ENCODE measurements at regions not wholly inside any gene's neighbourhood (a gene's known extent, or its start where the extent isn't known, plus 50 kb on each side); places are given as distances from the start of the nearest gene placed in this dataset.

DNA sequence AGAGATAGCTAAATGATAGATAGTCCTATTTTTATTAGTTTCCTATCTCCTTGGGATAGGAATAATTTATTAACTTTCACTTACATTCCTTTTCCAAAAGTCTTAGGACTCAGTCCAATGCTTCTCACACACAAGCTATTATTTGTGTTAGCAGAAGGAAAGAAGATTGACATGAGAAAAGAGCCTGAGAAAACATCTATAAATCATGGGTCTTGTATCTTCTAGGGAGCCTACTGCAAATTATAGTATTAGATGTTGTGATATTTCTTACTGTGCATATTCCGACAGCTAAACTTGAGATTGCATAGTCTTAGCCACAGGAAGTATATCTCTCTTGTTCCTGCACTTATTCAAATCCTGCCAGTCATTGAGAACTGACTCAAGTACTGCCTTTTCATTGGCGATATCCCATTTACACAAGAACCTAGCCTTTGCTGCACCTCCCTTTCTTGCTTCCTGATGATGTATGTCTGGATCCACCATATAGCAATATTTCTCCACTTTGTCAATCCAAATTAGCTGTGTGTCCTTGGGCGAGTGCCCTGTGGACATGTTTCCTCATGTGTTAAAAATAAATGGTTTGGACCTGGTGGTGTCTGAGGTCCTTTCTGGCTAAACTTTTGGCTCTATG, 245.1 kb upstream of the LMCD1 start:
- Mint-ChIP-seq H3K36me3 (no peaks in the 10 kb centered on the region), H3K27ac (no peak overlapping the region), H3K4me1 (peaks cover 12% of the 10 kb centered on the region), H3K27me3 (ENCODE audit: low read depth) (no peaks in the 10 kb centered on the region), H3K4me3 (no peak overlapping the region), H3K9me3 (peaks cover 4% of the 10 kb centered on the region)
- DNase-seq (ENCODE audit: low spot score in 2 of 2, unreplicated experiment in 2 of 2) = no peak
- TF ChIP-seq, protein P1, sequence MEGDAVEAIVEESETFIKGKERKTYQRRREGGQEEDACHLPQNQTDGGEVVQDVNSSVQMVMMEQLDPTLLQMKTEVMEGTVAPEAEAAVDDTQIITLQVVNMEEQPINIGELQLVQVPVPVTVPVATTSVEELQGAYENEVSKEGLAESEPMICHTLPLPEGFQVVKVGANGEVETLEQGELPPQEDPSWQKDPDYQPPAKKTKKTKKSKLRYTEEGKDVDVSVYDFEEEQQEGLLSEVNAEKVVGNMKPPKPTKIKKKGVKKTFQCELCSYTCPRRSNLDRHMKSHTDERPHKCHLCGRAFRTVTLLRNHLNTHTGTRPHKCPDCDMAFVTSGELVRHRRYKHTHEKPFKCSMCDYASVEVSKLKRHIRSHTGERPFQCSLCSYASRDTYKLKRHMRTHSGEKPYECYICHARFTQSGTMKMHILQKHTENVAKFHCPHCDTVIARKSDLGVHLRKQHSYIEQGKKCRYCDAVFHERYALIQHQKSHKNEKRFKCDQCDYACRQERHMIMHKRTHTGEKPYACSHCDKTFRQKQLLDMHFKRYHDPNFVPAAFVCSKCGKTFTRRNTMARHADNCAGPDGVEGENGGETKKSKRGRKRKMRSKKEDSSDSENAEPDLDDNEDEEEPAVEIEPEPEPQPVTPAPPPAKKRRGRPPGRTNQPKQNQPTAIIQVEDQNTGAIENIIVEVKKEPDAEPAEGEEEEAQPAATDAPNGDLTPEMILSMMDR (IDR thresholded peaks at IDR 0.05; ENCODE audit: unreplicated experiment) = no peak

DNA sequence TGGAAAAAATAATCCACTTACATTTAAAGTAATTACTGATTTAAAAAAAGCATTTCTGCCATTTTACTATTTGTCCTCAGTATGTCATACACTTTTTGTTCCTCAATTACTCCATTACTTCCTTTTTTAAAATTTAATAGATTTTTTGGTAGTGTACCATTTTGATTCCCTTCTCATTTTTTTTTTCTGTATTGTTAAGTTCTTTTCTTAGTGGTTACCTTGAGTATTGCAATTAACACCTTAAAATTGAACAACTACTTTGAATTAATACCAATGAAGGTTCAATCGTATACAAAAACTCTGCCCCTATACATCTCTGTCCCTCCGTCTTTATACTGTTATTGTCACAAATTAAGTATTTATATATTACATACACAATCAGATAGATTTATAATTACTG, 240.6 kb upstream of the LMCD1 start:
- Mint-ChIP-seq H3K27ac (no peak overlapping the region), H3K36me3 (no peaks in the 10 kb centered on the region), H3K9me3 (peaks cover 14% of the 10 kb centered on the region), H3K27me3 (ENCODE audit: low read depth) (no peaks in the 10 kb centered on the region), H3K4me1 (peaks cover 7% of the 10 kb centered on the region), H3K4me3 (no peak overlapping the region)
- DNase-seq (ENCODE audit: low spot score in 2 of 2, unreplicated experiment in 2 of 2) = no peak
- TF ChIP-seq, protein P1 (IDR thresholded peaks at IDR 0.05; ENCODE audit: unreplicated experiment) = peak; percentile 52

DNA sequence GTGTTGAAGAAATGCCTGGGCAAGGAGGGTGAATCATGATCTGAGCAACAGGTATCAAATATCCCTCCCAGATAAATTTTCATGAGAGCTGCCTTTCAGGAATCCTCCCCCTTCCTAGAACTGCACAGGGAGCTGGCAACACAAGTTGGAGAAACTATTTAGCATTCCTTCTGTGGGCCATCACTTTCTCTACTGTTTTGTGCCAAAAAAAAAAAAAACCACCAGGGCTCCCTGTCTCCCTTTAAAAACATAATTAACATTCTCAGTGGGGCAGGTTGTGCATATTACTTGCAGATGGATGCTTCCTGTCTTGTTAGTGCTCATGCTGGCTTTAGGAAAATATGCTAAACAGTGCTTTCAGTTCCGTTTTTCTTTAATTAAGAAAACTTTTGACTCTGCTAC, 234.9 kb upstream of the LMCD1 start:
- H3K4me1 Mint-ChIP-seq = peaks cover 6% of the 10 kb centered on the region
- H3K27me3 Mint-ChIP-seq (ENCODE audit: low read depth) = peaks cover 8% of the 10 kb centered on the region
- TF ChIP-seq, protein P1 (IDR thresholded peaks at IDR 0.05; ENCODE audit: unreplicated experiment) = no peak
- no peak overlapping the region for H3K27ac Mint-ChIP-seq
- no peaks in the 10 kb centered on the region for H3K36me3 Mint-ChIP-seq
- H3K9me3 Mint-ChIP-seq = peaks cover 13% of the 10 kb centered on the region
- H3K4me3 Mint-ChIP-seq = no peak overlapping the region
- no peak for DNase-seq (ENCODE audit: low spot score in 2 of 2, unreplicated experiment in 2 of 2)

DNA sequence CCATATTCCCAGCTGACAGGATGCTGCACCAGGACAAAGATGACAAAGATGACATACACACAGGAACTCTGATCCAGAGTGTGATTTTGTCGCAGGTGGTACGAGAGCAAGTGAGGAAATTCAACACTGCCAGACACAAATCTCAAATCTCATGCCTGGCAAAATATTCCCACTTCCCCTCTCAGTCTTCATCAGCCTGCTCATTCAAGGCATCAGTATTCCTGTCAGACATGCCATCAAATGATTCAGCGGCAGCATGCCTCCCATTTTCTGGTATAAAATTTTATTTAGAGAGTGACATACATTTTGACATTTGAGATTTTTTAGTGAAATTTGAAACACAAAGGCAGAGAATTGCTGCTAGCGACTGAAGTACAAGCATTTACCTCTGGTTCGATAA, 228.1 kb upstream of the LMCD1 start:
- DNase-seq (ENCODE audit: low spot score in 2 of 2, unreplicated experiment in 2 of 2) = no peak
- Mint-ChIP-seq H3K27ac (no peak overlapping the region), H3K9me3 (peaks cover 2% of the 10 kb centered on the region), H3K4me3 (no peak overlapping the region), H3K4me1 (no peaks in the 10 kb centered on the region), H3K36me3 (no peaks in the 10 kb centered on the region), H3K27me3 (ENCODE audit: low read depth) (peaks cover 8% of the 10 kb centered on the region)
- TF ChIP-seq, protein P1 (IDR thresholded peaks at IDR 0.05; ENCODE audit: unreplicated experiment) = no peak

DNA sequence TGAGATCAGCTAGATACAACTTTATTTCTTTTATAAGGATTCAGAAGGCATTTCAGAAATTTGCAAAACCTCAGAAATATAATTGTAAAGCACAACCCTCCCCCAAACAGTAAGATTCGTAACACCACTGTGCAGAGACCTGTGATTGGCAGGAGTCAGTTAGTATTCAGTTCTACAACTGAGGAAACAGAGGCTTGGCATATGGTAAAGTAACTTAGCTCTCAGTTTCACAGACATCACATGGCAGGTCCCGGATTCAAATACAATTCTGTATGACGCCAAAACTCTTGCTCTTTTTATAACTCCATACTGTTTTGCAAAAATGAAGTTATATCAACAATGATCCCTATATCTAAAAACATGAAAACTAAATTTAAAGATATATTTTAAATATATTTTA, 225.6 kb upstream of the LMCD1 start:
- H3K27me3 Mint-ChIP-seq (ENCODE audit: low read depth) = no peaks in the 10 kb centered on the region
- no peak overlapping the region for H3K4me3 Mint-ChIP-seq
- no peak for DNase-seq (ENCODE audit: low spot score in 2 of 2, unreplicated experiment in 2 of 2)
- peaks cover 2% of the 10 kb centered on the region for H3K9me3 Mint-ChIP-seq
- TF ChIP-seq, protein P1 (IDR thresholded peaks at IDR 0.05; ENCODE audit: unreplicated experiment) = no peak
- no peaks in the 10 kb centered on the region for H3K4me1 Mint-ChIP-seq
- no peak overlapping the region for H3K27ac Mint-ChIP-seq
- H3K36me3 Mint-ChIP-seq = no peaks in the 10 kb centered on the region

DNA sequence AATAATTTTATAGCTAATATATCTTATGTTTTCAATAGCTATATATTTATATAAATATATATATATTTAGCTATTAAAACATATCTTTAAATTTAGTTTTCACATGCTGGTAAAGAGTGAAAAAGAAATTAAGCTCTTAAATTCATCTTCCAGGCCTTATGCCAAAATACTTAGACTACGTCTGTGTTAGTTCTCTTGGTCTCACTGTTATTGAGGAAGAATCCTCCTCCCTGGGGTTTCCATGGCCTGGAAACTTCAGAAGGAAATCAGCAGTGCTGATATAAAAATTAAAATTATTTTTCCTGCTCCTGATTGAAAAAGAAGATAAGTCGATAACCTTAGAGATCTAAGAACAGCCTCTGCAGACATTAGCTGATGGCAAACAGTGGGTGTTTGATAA, 225.1 kb upstream of the LMCD1 start:
- no peak for DNase-seq (ENCODE audit: low spot score in 2 of 2, unreplicated experiment in 2 of 2)

More for the DNA sequence above, 225.1 kb upstream of the LMCD1 start:
- no peak overlapping the region for H3K27ac Mint-ChIP-seq
- H3K9me3 Mint-ChIP-seq = no peaks in the 10 kb centered on the region
- no peaks in the 10 kb centered on the region for H3K36me3 Mint-ChIP-seq
- no peaks in the 10 kb centered on the region for H3K27me3 Mint-ChIP-seq (ENCODE audit: low read depth)
- H3K4me1 Mint-ChIP-seq = no peaks in the 10 kb centered on the region
- H3K4me3 Mint-ChIP-seq = no peak overlapping the region
- TF ChIP-seq, protein P1 (IDR thresholded peaks at IDR 0.05; ENCODE audit: unreplicated experiment) = no peak

Measured in mesothelial cell of epicardium (in vitro differentiated cells).